PC-9 (cell line): ENCODE measurements at regions not wholly inside any gene's neighbourhood (a gene's known extent, or its start where the extent isn't known, plus 50 kb on each side); places are given as distances from the start of the nearest gene placed in this dataset.

ENCODE experiments used
- EZH2 ChIP-seq: fragments of 200-600 bp; sonication (generic); IDR thresholded peaks from 2 replicates; pipeline ENCODE4 v1.8.0; 2017; ENCODE audit warnings: antibody characterized with exemption, low read depth
- TF ChIP-seq, protein P1 (sequence below): fragments of 200-600 bp; sonication (generic); conservative IDR thresholded peaks from 2 replicates; pipeline ENCODE4 v1.6.1; 2017; ENCODE audit warnings: mixed run types, antibody characterized with exemption, mild to moderate bottlenecking, moderate library complexity

DNA sequence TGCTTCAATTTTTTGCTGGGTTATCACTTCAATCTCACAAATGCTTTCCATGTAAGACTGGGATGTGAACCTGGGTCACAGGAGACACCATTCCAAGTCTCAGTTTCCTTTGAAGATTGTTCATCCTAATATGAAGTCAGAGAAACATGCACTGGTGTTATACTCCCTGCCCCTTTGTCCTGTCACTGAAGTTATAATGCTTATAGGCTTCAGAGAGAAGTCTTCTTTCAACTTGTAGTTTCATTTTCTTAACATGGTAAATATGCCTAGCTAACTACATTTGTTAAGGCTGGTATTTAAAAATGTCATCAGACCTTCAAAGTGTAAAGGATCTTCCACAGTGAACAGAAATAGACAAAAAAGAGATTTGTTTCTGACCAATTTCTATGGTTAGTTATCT lies 1195.9 kb downstream of the MRPL39 start:
- TF ChIP-seq, protein P1, sequence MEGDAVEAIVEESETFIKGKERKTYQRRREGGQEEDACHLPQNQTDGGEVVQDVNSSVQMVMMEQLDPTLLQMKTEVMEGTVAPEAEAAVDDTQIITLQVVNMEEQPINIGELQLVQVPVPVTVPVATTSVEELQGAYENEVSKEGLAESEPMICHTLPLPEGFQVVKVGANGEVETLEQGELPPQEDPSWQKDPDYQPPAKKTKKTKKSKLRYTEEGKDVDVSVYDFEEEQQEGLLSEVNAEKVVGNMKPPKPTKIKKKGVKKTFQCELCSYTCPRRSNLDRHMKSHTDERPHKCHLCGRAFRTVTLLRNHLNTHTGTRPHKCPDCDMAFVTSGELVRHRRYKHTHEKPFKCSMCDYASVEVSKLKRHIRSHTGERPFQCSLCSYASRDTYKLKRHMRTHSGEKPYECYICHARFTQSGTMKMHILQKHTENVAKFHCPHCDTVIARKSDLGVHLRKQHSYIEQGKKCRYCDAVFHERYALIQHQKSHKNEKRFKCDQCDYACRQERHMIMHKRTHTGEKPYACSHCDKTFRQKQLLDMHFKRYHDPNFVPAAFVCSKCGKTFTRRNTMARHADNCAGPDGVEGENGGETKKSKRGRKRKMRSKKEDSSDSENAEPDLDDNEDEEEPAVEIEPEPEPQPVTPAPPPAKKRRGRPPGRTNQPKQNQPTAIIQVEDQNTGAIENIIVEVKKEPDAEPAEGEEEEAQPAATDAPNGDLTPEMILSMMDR = no peak
- no peak for TF ChIP-seq EZH2
